IMR-90 (cell line): ENCODE measurements at regions not wholly inside any gene's neighbourhood (a gene's known extent, or its start where the extent isn't known, plus 50 kb on each side); places are given as distances from the start of the nearest gene placed in this dataset.

Source experiments
- ATAC-seq: fragments of 200-7000 bp; cut with Tn5 transposase; 2 replicates; pipeline ENCODE4 v1.9.1; 2020; ENCODE audit warnings: low read depth, mild to moderate bottlenecking, moderate library complexity
- BruUV-seq: library from RNA; stranded (reverse); fragments of 400-500 nt; replicated peaks from 2 replicates; lab custom pipeline; 2021; lab: Mats Ljungman, UMichigan
- CTCF ChIA-PET: fragments of 300-600 bp; formaldehyde crosslinking; extraction: SDS; loops from one replicate; lab custom pipeline; 2021; ENCODE audit warnings: antibody characterized with exemption; lab: Yijun Ruan, JAX
- POLR2A ChIA-PET: fragments of 300-600 bp; sonication (Branson Sonifier 250); formaldehyde crosslinking; loops from one replicate; lab custom pipeline; 2022; ENCODE audit warnings: antibody characterized with exemption; ENCODE audit not compliant: unreplicated experiment; lab: Charles Lee
- DNase-seq: peaks from one replicate; pipeline ENCODE4 v3.0.0; 2013
- H2AFZ ChIP-seq: replicated peaks from 2 replicates; pipeline ENCODE3; 2013; ENCODE audit warnings: low read length, mild to moderate bottlenecking; ENCODE audit not compliant: poor library complexity
- H2AK5ac ChIP-seq: 2 replicates; pipeline ENCODE4 v1.6.1; 2013; ENCODE audit warnings: low read depth, low read length, inconsistent platforms
- H2AK9ac ChIP-seq: replicated peaks from 2 replicates; pipeline ENCODE3; 2013; ENCODE audit warnings: mild to moderate bottlenecking, low read depth, low read length, moderate library complexity; ENCODE audit not compliant: poor library complexity
- H2BK120ac ChIP-seq: 2 replicates; pipeline ENCODE4 v1.6.1; 2013; ENCODE audit warnings: low read depth, low read length, inconsistent platforms
- H2BK15ac ChIP-seq: 3 replicates; pipeline ENCODE4 v1.6.1; 2013; ENCODE audit warnings: low read depth, low read length, inconsistent platforms
- H2BK20ac ChIP-seq: 2 replicates; pipeline ENCODE4 v1.6.1; 2013; ENCODE audit warnings: low read depth, mild to moderate bottlenecking, inconsistent platforms, low read length, moderate library complexity
- H2BK5ac ChIP-seq: 2 replicates; pipeline ENCODE4 v1.6.1; 2013; ENCODE audit warnings: mild to moderate bottlenecking, low read depth, low read length, inconsistent platforms; ENCODE audit not compliant: poor library complexity, severe bottlenecking
- H3K14ac ChIP-seq: replicated peaks from 2 replicates; pipeline ENCODE4 v1.6.1; 2013; ENCODE audit warnings: low read depth, low read length, inconsistent platforms
- H3K18ac ChIP-seq: 2 replicates; pipeline ENCODE4 v1.6.1; 2013; ENCODE audit warnings: low read depth, low read length, control low read depth
- H3K23ac ChIP-seq: 2 replicates; pipeline ENCODE4 v1.6.1; 2013; ENCODE audit warnings: low read depth, low read length, inconsistent platforms
- H3K27ac ChIP-seq: 2 replicates; pipeline ENCODE4 v1.5.1; 2013; ENCODE audit warnings: mild to moderate bottlenecking, control low read depth, low read length; ENCODE audit not compliant: insufficient read depth
- H3K27me3 ChIP-seq: 2 replicates; pipeline ENCODE4 v1.6.1; 2013; ENCODE audit warnings: low read length; ENCODE audit not compliant: control insufficient read depth, insufficient read depth
- H3K36me3 ChIP-seq: 2 replicates; pipeline ENCODE4 v1.6.1; 2013; ENCODE audit warnings: low read length, mixed read lengths; ENCODE audit not compliant: control insufficient read depth, insufficient read depth
- H3K4ac ChIP-seq: 2 replicates; pipeline ENCODE4 v1.6.1; 2013; ENCODE audit warnings: low read depth, low read length, inconsistent platforms
- H3K4me1 ChIP-seq: 2 replicates; pipeline ENCODE4 v1.6.1; 2013; ENCODE audit warnings: low read length, mixed read lengths; ENCODE audit not compliant: control insufficient read depth, insufficient read depth
- H3K4me2 ChIP-seq: 2 replicates; pipeline ENCODE4 v1.6.1; 2013; ENCODE audit warnings: low read depth, mild to moderate bottlenecking, control low read depth, low read length, moderate library complexity
- H3K4me3 ChIP-seq: 2 replicates; pipeline ENCODE4 v1.5.1; 2013; ENCODE audit warnings: low read depth, mild to moderate bottlenecking, control low read depth, low read length, moderate library complexity; ENCODE audit not compliant: insufficient read depth
- H3K56ac ChIP-seq: 2 replicates; pipeline ENCODE4 v1.6.1; 2013; ENCODE audit warnings: low read length, inconsistent platforms; ENCODE audit not compliant: insufficient read depth; ENCODE audit errors: extremely low read depth
- H3K79me1 ChIP-seq, 2 experiments: 2 replicates each; pipeline ENCODE4 v1.6.1; 2013; ENCODE audit warnings: low read length in 2 of 2, inconsistent platforms in 1 of 2, low read depth in 1 of 2
- H3K9ac ChIP-seq: 2 replicates; pipeline ENCODE4 v1.6.1; 2013; ENCODE audit warnings: low read depth, low read length, control low read depth
- H3K9me1 ChIP-seq: 2 replicates; pipeline ENCODE4 v1.6.1; 2013; ENCODE audit warnings: low read length, inconsistent platforms; ENCODE audit not compliant: insufficient read depth
- H3K9me3 ChIP-seq: 2 replicates; pipeline ENCODE4 v1.6.1; 2013; ENCODE audit warnings: low read length; ENCODE audit not compliant: control insufficient read depth, insufficient read depth
- H4K20me1 ChIP-seq: 2 replicates; pipeline ENCODE4 v1.6.1; 2013; ENCODE audit warnings: low read length, inconsistent platforms; ENCODE audit not compliant: insufficient read depth
- H4K5ac ChIP-seq: 2 replicates; pipeline ENCODE4 v1.6.1; 2013; ENCODE audit warnings: mild to moderate bottlenecking, low read depth, low read length, control low read depth
- H4K8ac ChIP-seq, 2 experiments: 2 replicates each; pipeline ENCODE4 v1.6.1; 2013; ENCODE audit warnings: low read depth in 2 of 2, low read length in 2 of 2, control low read depth in 1 of 2, inconsistent platforms in 1 of 2
- H4K91ac ChIP-seq: 2 replicates; pipeline ENCODE4 v1.6.1; 2013; ENCODE audit warnings: low read depth, low read length, inconsistent platforms; ENCODE audit not compliant: insufficient read depth
- BHLHE40 ChIP-seq: fragments of 150-350 bp; IDR thresholded peaks from 2 replicates; pipeline ENCODE4 v1.6.1; 2016; ENCODE audit warnings: mild to moderate bottlenecking, low read depth, low read length
- CEBPB ChIP-seq: IDR thresholded peaks from 2 replicates; pipeline ENCODE4 v1.6.1; 2012; ENCODE audit warnings: low read depth, low read length, improper control_type of control experiment
- CHD1 ChIP-seq: IDR thresholded peaks from 2 replicates; pipeline ENCODE4 v1.6.1; 2012; ENCODE audit warnings: low read depth, low read length, improper control_type of control experiment
- FOS ChIP-seq: fragments of 150-350 bp; IDR thresholded peaks from 2 replicates; pipeline ENCODE4 v1.6.1; 2016; ENCODE audit warnings: low read depth, low read length
- MAFK ChIP-seq: IDR thresholded peaks from 2 replicates; pipeline ENCODE4 v1.6.1; 2012; ENCODE audit warnings: low read depth, low read length, improper control_type of control experiment
- MAZ ChIP-seq: IDR thresholded peaks from 2 replicates; pipeline ENCODE4 v1.6.1; 2012; ENCODE audit warnings: low read depth, mild to moderate bottlenecking, low read length, improper control_type of control experiment, moderate library complexity, borderline replicate concordance
- MXI1 ChIP-seq: IDR thresholded peaks from 2 replicates; pipeline ENCODE4 v1.6.1; 2012; ENCODE audit warnings: low read depth, mild to moderate bottlenecking, low read length, moderate library complexity, borderline replicate concordance
- NFE2L2 ChIP-seq: fragments of 150-350 bp; IDR thresholded peaks from 2 replicates; pipeline ENCODE4 v1.6.1; 2016; ENCODE audit warnings: low read depth, mild to moderate bottlenecking, low read length
- POLR2A ChIP-seq: IDR thresholded peaks from 2 replicates; pipeline ENCODE4 v1.6.1; 2012; ENCODE audit warnings: mild to moderate bottlenecking, low read depth, low read length
- RAD21 ChIP-seq: IDR thresholded peaks from 2 replicates; pipeline ENCODE4 v1.6.1; 2012; ENCODE audit warnings: low read length, improper control_type of control experiment
- RCOR1 ChIP-seq: IDR thresholded peaks from 2 replicates; pipeline ENCODE4 v1.6.1; 2012; ENCODE audit warnings: mild to moderate bottlenecking, low read length, improper control_type of control experiment; ENCODE audit not compliant: insufficient replicate concordance
- RFX5 ChIP-seq: IDR thresholded peaks from 2 replicates; pipeline ENCODE4 v1.8.0; 2012; ENCODE audit warnings: low read depth, mild to moderate bottlenecking, low read length, moderate library complexity
- SMC3 ChIP-seq: fragments of 150-350 bp; IDR thresholded peaks from 2 replicates; pipeline ENCODE4 v1.6.1; 2016; ENCODE audit warnings: low read depth, mild to moderate bottlenecking, antibody characterized with exemption, low read length, moderate library complexity
- USF2 ChIP-seq: fragments of 150-350 bp; IDR thresholded peaks from 2 replicates; pipeline ENCODE4 v1.6.1; 2017; ENCODE audit warnings: mild to moderate bottlenecking, antibody characterized with exemption, low read length, low read depth
- WGBS, 2 experiments: methylation state at CpG; one replicate each; pipeline versions ENCODE4 v1.1.5 to v1.1.7; 2013; ENCODE audit warnings: missing lambda C conversion rate in 2 of 2; ENCODE audit not compliant: insufficient read length in 1 of 2; ENCODE audit errors: extremely low coverage in 2 of 2; 5-methylcytosine and 5-hydroxymethylcytosine counted together
- dilution Hi-C: fragments of 300-500 bp; cut with HindIII; formaldehyde crosslinking; loops from one replicate; pipeline ENCODE4 v1.14.3; 2018; ENCODE audit warnings: low sequenced_read_pairs; ENCODE audit not compliant: unreplicated experiment
- in situ Hi-C: fragments of 300-500 bp; cut with MboI; formaldehyde crosslinking; loops from 3 replicates; pipeline ENCODE4 v1.14.3; 2019; ENCODE audit warnings: low sequenced_read_pairs, inconsistent platforms, mixed read lengths
- intact Hi-C: fragments of 100-400 bp; cut with micrococcal nuclease; formaldehyde crosslinking; loops from 2 replicates; pipeline ENCODE4 v1.10.0; 2022
- TF ChIP-seq, protein P1 (sequence below): fragments of 150-350 bp; IDR thresholded peaks from 2 replicates; pipeline ENCODE4 v1.6.1; 2016; ENCODE audit warnings: low read depth, mild to moderate bottlenecking, low read length, moderate library complexity, borderline replicate concordance
- TF ChIP-seq, protein P2 (sequence below): conservative IDR thresholded peaks from 2 replicates; pipeline ENCODE4 v1.5.1; 2012; ENCODE audit warnings: mild to moderate bottlenecking, low read depth, low read length, improper control_type of control experiment

DNA sequence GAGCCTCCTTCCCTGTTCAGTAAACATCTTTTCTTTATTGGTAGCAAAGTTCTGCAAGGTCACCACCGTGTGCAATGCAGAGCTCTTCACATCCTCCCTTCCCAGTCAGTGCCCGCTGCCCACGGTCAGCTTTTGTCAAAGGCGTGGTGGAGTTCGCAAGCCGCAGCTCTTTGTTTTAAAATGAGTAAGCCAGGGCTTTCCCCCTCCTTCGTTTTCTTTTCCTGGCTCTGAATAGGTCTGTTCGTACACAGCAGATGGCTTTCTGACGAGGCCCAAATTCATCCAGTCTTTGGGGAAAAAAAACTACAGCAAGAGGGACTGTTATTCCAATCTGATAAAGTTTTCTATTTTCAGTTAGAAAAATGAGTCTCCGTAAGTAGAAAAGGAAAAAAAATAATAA is 153.2 kb downstream of the LRIG2 start:
- H2AFZ ChIP-seq = no peak overlapping the region
- no peak overlapping the region for H3K18ac ChIP-seq
- H4K8ac ChIP-seq = no peak overlapping the region
- no peaks in the 10 kb centered on the region for H3K79me1 ChIP-seq
- no peaks in the 10 kb centered on the region for H3K4me1 ChIP-seq
- no peak overlapping the region for H4K5ac ChIP-seq
- H2BK20ac ChIP-seq = no peak overlapping the region
- ChIA-PET CTCF (interaction anchor here (0.6 to 0.7 kb wide), 2 partner anchors 8 to 508 kb away, joined by 3 read pairs; no protein-coding TSS in a partner anchor), POLR2A (no interaction called here)
- H2BK5ac ChIP-seq = no peak overlapping the region
- H3K9me1 ChIP-seq = no peaks in the 10 kb centered on the region
- no peak overlapping the region for H2AK9ac ChIP-seq
- H3K9me3 ChIP-seq = no peaks in the 10 kb centered on the region
- ATAC-seq (no peak), DNase-seq (no peak)
- no peaks in the 10 kb centered on the region for H3K36me3 ChIP-seq
- H3K27me3 ChIP-seq = peaks cover 7% of the 10 kb centered on the region
- H4K91ac ChIP-seq = no peak overlapping the region
- no peak overlapping the region for H2AK5ac ChIP-seq
- H3K4me3 ChIP-seq = no peak overlapping the region
- 100% methylated on average over 1 of the region's 10 CpGs; no CpG with 5 or more reads in 1 of the 2 experiments for WGBS, 2 experiments
- H3K4me2 ChIP-seq = no peak overlapping the region
- no peak overlapping the region for H3K23ac ChIP-seq
- H2BK120ac ChIP-seq = no peak overlapping the region
- in situ Hi-C loops (no loop called here), dilution Hi-C loops (no loop called here), intact Hi-C loops (loop anchor here (10.0 kb wide), 1 partner anchor 449 kb away; no protein-coding TSS in a partner anchor)
- no peak overlapping the region for H3K56ac ChIP-seq
- no peaks in the 10 kb centered on the region for H4K20me1 ChIP-seq
- no peak overlapping the region for H3K9ac ChIP-seq
- H3K27ac ChIP-seq = no peak overlapping the region
- H3K14ac ChIP-seq = no peak overlapping the region
- TF ChIP-seq, protein P1, sequence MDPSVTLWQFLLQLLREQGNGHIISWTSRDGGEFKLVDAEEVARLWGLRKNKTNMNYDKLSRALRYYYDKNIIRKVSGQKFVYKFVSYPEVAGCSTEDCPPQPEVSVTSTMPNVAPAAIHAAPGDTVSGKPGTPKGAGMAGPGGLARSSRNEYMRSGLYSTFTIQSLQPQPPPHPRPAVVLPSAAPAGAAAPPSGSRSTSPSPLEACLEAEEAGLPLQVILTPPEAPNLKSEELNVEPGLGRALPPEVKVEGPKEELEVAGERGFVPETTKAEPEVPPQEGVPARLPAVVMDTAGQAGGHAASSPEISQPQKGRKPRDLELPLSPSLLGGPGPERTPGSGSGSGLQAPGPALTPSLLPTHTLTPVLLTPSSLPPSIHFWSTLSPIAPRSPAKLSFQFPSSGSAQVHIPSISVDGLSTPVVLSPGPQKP = no peak
- TF ChIP-seq BHLHE40 (no peak), SMC3 (no peak), USF2 (no peak), MAZ (no peak), RFX5 (no peak), CHD1 (no peak), FOS (no peak), CEBPB (no peak), MXI1 (no peak), POLR2A (no peak), RAD21 (no peak), NFE2L2 (no peak), MAFK (no peak), RCOR1 (no peak)
- TF ChIP-seq, protein P2, sequence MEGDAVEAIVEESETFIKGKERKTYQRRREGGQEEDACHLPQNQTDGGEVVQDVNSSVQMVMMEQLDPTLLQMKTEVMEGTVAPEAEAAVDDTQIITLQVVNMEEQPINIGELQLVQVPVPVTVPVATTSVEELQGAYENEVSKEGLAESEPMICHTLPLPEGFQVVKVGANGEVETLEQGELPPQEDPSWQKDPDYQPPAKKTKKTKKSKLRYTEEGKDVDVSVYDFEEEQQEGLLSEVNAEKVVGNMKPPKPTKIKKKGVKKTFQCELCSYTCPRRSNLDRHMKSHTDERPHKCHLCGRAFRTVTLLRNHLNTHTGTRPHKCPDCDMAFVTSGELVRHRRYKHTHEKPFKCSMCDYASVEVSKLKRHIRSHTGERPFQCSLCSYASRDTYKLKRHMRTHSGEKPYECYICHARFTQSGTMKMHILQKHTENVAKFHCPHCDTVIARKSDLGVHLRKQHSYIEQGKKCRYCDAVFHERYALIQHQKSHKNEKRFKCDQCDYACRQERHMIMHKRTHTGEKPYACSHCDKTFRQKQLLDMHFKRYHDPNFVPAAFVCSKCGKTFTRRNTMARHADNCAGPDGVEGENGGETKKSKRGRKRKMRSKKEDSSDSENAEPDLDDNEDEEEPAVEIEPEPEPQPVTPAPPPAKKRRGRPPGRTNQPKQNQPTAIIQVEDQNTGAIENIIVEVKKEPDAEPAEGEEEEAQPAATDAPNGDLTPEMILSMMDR = no peak
- no peak overlapping the region for H2BK15ac ChIP-seq
- no peak overlapping the region for H3K4ac ChIP-seq
- no TSS peak for BruUV-seq
